Heart left ventricle (tissue), 16 donors: ENCODE measurements at regions not wholly inside any gene's neighbourhood (a gene's known extent, or its start where the extent isn't known, plus 50 kb on each side); places are given as distances from the start of the nearest gene placed in this dataset.

Experiments used
- ATAC-seq, 4 donors: fragments of 200-7000 bp; cut with Tn5 transposase; one replicate each; pipeline ENCODE4 v1.9.1; 2020 to 2022; ENCODE audit warnings: moderate library complexity in 4 of 4, mild to moderate bottlenecking in 3 of 4, moderate number of reproducible peaks in 1 of 4
- DNase-seq, 5 donors: peaks; one replicate each; pipeline ENCODE4 v3.0.0-alpha.2; 2020
- H3K27ac ChIP-seq, 12 donors: fragments of 200-600 bp; sonication (generic) in 4 of 12; one replicate each; pipeline versions ENCODE4 v1.5.0 to v1.8.0; 2016 to 2022; ENCODE audit warnings: mild to moderate bottlenecking in 2 of 12
- H3K27me3 ChIP-seq, 9 donors: fragments of 200-600 bp; sonication (generic) in 2 of 9; one replicate each; pipeline versions ENCODE4 v1.5.1 to v1.8.0; 2016 to 2022; ENCODE audit warnings: mild to moderate bottlenecking in 3 of 9
- H3K36me3 ChIP-seq, 9 donors: fragments of 200-600 bp; sonication (generic) in 2 of 9; one replicate each; pipeline versions ENCODE4 v1.5.0 to v1.8.0; 2018 to 2022; ENCODE audit warnings: mild to moderate bottlenecking in 2 of 9
- H3K4me1 ChIP-seq, 12 donors: fragments of 200-600 bp; sonication (generic) in 4 of 12; one replicate each; pipeline versions ENCODE4 v1.5.0 to v1.8.0; 2016 to 2022; ENCODE audit warnings: mild to moderate bottlenecking in 3 of 12
- H3K4me3 ChIP-seq, 12 donors: fragments of 200-600 bp; sonication (generic) in 4 of 12; one replicate each; pipeline versions ENCODE4 v1.5.0 to v1.8.0; 2017 to 2022; ENCODE audit warnings: mild to moderate bottlenecking in 9 of 12, moderate library complexity in 4 of 12
- H3K9me3 ChIP-seq, 12 donors: fragments of 200-600 bp; sonication (generic) in 4 of 12; one replicate each; pipeline versions ENCODE4 v1.5.0 to v1.8.0; 2016 to 2022; ENCODE audit warnings: mild to moderate bottlenecking in 1 of 12
- POLR2A ChIP-seq, 2 donors: fragments of 450-650 bp; IDR thresholded peaks; one replicate each; pipeline ENCODE4 v1.6.1; 2017; ENCODE audit warnings: antibody characterized with exemption in 2 of 2, mild to moderate bottlenecking in 2 of 2, moderate library complexity in 2 of 2
- WGBS, 4 donors: extraction: QIAGEN DNeasy Blood & Tissue Kit in 2 of 4; methylation state at CpG; one replicate each; pipeline versions ENCODE4 v1.1.5 to v1.1.7; 2013 to 2018; 5-methylcytosine and 5-hydroxymethylcytosine counted together
- intact Hi-C, 10 donors: fragments of 100-400 bp; cut with DNase I; formaldehyde crosslinking; loops; one replicate each; pipeline versions ENCODE4 v1.11.1 to v1.14.2; 2022
- TF ChIP-seq, protein P1 (sequence below), 12 donors: fragments of 200-600 bp; sonication (generic) in 4 of 12; IDR thresholded peaks; one replicate each; pipeline versions ENCODE4 v1.5.0 to v1.8.0; 2018 to 2022; ENCODE audit warnings: antibody characterized with exemption in 12 of 12, mild to moderate bottlenecking in 5 of 12
- donor health status: ischemic (EF 13 %, LVEDD 7.1; RV severe dilation, severe dysfunction).
- donor health status: healthy with polysubstance abuse.
- donor health status: DM: no; HTN: yes; CAD: no.
- donor health status: DM: no; HTN: no; CAD: no.
- donor health status: ischemic (EF 25% LVEDD 6.9; RV normal size, moderate dysfunction).
- donor health status: ischemic (EF 25% LVEDD 5.7; RV mildly dilated, moderate dysfunction).
- donor health status: healthy.
- donor health status: DM: yes; HTN: yes; CAD: no.
- donor health status: ischemic (EF 35%, LVEDD 5.7; RV mildly dilated, moderate dysfunction).
- donor health status: nonischemic (EF 11% LVEDD 7.7; RV severe dilation, severe dysfunction).
- donor health status: DM: yes; HTN: yes; CAD: no.
- donor health status: PGD.
- donor health status: ischemic (EF 29% LVEDD 5.4; RV normal size, mild dysfunction).
- donor health status: nonischemic (EF 23%, LVEDD 6.1; RV moderate dilation, normal function).

DNA sequence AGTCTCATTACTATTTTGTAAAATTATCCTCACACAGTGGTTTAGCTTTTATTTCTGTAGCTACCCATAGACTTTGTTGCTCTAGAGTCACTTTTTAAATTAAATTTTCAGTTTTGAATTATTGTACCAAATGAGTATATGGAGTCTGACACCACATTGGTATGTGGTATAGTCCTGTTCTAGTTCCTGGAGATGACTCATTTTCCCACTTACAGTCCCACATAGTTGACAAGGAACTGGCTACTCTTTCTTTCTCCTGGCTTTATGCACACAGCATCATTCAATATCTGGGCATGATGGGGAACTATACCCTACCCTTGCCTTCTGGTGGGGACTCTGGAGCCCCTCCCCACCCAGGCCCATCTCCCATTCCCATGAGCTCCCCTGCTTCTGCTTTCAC lies 92.6 kb upstream of the RAB11FIP2 start:
- intact Hi-C loops, result no loop called here
- ATAC-seq, result no peak
- no peaks in the 10 kb centered on the region for H3K4me1 ChIP-seq
- H3K27ac ChIP-seq, result no peak overlapping the region
- no peak overlapping the region for H3K4me3 ChIP-seq
- DNase-seq, result no peak
- no peaks in the 10 kb centered on the region for H3K36me3 ChIP-seq
- TF ChIP-seq, protein P1, sequence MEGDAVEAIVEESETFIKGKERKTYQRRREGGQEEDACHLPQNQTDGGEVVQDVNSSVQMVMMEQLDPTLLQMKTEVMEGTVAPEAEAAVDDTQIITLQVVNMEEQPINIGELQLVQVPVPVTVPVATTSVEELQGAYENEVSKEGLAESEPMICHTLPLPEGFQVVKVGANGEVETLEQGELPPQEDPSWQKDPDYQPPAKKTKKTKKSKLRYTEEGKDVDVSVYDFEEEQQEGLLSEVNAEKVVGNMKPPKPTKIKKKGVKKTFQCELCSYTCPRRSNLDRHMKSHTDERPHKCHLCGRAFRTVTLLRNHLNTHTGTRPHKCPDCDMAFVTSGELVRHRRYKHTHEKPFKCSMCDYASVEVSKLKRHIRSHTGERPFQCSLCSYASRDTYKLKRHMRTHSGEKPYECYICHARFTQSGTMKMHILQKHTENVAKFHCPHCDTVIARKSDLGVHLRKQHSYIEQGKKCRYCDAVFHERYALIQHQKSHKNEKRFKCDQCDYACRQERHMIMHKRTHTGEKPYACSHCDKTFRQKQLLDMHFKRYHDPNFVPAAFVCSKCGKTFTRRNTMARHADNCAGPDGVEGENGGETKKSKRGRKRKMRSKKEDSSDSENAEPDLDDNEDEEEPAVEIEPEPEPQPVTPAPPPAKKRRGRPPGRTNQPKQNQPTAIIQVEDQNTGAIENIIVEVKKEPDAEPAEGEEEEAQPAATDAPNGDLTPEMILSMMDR (IDR thresholded peaks at IDR 0.05), result no peak
- no peak for TF ChIP-seq POLR2A (IDR thresholded peaks at IDR 0.05)
- peaks cover 0 to 5% (median 0%) of the 10 kb centered on the region in 12 donors for H3K9me3 ChIP-seq
- no peaks in the 10 kb centered on the region for H3K27me3 ChIP-seq

DNA sequence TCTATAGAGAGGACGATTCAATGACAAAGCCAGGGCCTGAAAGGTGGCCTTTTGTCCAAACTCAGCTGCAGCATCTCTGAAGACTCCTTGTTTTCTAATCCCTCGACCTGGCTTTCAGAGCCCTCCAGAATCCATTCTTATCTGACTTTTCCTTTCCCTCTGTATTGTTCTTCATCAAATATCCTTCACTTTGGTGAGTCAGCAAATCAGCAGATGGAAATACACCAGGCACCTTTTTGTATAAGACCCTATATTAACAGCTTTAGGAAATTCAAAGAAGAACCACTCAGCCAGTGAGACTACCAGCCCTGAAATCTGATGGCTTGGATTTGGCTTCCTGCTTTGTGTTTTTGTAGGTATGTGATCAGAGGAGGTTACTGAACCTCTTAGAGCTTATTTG lies 81.9 kb upstream of the RAB11FIP2 start:
- no peak for DNase-seq
- H3K4me1 ChIP-seq, result no peaks in the 10 kb centered on the region
- TF ChIP-seq, protein P1 (IDR thresholded peaks at IDR 0.05), result no peak
- TF ChIP-seq POLR2A (IDR thresholded peaks at IDR 0.05), result no peak
- intact Hi-C loops, result no loop called here
- H3K27ac ChIP-seq, result no peak overlapping the region
- no peaks in the 10 kb centered on the region for H3K36me3 ChIP-seq
- no peaks in the 10 kb centered on the region for H3K27me3 ChIP-seq
- no peak overlapping the region for H3K4me3 ChIP-seq
- no peak for ATAC-seq
- H3K9me3 ChIP-seq, result no peaks in the 10 kb centered on the region
- WGBS, 4 donors, result 52 to 67% (median 57%) methylated on average over 2 of the region's 2 CpGs

GRCh38 chr10:118118716-118119115 lies 72.0 kb upstream of the RAB11FIP2 start:
- no peaks in the 10 kb centered on the region for H3K27me3 ChIP-seq
- H3K9me3 ChIP-seq, result no peaks in the 10 kb centered on the region
- no peaks in the 10 kb centered on the region for H3K36me3 ChIP-seq
- no peak overlapping the region for H3K27ac ChIP-seq
- intact Hi-C loops, result no loop called here
- no peak for ATAC-seq
- TF ChIP-seq, protein P1 (IDR thresholded peaks at IDR 0.05), result no peak
- TF ChIP-seq POLR2A (IDR thresholded peaks at IDR 0.05), result no peak
- DNase-seq, result no peak
- H3K4me3 ChIP-seq, result no peak overlapping the region
- peaks cover 0 to 13% (median 0%) of the 10 kb centered on the region in 12 donors for H3K4me1 ChIP-seq

- Histone ChIP-seq H3K27me3 (no peaks in the 10 kb centered on the region), H3K9me3 (no peaks in the 10 kb centered on the region), H3K27ac (peak overlapping the region in 1 of 12 donors; percentile 46), H3K4me3 (no peak overlapping the region), H3K4me1 (peaks cover 0 to 13% (median 0%) of the 10 kb centered on the region in 12 donors), H3K36me3 (no peaks in the 10 kb centered on the region)
- ATAC-seq (peak in 3 of 4 donors; percentile 44 to 72 (median 61)), DNase-seq (no peak)
- TF ChIP-seq POLR2A (IDR thresholded peaks at IDR 0.05), result no peak
- TF ChIP-seq, protein P1 (IDR thresholded peaks at IDR 0.05), result no peak
- 62 to 68% (median 66%) methylated on average over 10 of the region's 10 CpGs for WGBS, 4 donors
- intact Hi-C loops, result no loop called here
These were observed 70.1 kb upstream of the RAB11FIP2 start for GRCh38 chr10:118116715-118117449.
